Inflammatory macrophage (primary cell): ENCODE measurements at regions not wholly inside any gene's neighbourhood (a gene's known extent, or its start where the extent isn't known, plus 50 kb on each side); places are given as distances from the start of the nearest gene placed in this dataset.
"Not testable (repeated sequence)": the region's sequence is repeated elsewhere in the genome, so short reads cannot be mapped to it uniquely, and the experiment has no call there.

Experiments used
- DNase-seq, 2 donors: peaks; one replicate each; pipeline ENCODE4 v3.0.0-alpha.2; 2020 to 2022

DNA sequence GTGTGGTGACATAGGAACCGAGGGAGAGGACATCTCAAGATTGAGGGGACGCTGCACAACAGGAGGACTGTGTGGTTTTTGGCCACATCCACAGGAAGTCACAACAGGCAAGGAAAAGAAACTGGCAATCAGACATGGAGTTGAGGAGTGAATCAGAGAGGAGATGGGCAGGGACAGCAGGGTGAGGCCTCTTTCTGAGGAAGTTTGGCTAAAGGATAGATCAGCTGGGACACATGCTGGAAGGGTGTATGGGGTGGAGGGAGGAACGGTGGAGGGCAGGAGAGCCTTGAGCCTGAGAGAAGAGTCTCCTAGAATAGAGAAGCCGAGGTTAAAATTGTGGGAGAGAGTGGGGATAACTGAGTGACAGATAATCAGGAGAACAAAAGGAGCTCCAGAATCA is 75.1 kb upstream of the CIDEA start:
- not testable (repeated sequence) for DNase-seq

DNA sequence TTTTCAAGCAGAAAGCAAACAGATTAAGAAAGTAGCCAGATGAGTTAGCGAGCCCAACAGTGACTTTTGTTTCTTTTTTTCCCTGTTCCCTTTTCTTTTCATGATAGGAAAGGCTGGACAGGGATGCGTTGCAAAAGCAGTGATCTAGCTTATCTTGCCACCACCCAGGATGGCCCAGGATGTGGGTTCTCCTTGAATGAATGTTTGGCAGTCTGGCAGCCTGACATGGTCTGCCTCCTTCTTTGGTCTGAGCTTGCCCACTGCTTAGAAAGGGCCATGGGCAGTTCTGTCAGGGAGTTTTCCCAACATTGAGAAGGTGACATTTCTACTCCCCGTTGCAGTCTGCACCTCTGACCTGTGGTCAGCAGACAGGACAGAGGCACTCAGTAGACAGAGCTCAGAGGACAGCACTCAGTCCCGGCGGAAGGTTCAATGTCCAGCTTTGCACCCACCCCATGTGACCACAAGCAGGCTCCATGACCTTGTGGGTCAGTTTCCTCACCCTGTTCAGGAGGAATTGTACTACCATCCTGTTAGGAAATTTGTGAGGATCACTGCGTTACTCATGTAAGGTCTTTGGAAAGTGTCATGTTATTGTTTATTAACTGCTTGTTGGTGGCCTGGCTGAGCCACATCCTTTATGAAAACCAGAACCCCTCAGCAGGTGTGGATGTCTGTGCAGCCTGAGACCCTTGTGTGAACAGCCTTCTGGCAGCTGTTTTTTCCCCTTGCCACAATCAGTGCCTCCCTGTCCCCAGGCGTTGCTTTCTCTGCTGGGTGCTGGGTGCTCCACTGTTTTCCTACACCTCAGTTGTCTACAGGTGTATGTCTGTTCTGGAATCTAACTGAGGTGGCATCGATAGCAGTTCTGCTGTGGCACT is 74.2 kb upstream of the CIDEA start:
- not testable (repeated sequence) for DNase-seq

DNA sequence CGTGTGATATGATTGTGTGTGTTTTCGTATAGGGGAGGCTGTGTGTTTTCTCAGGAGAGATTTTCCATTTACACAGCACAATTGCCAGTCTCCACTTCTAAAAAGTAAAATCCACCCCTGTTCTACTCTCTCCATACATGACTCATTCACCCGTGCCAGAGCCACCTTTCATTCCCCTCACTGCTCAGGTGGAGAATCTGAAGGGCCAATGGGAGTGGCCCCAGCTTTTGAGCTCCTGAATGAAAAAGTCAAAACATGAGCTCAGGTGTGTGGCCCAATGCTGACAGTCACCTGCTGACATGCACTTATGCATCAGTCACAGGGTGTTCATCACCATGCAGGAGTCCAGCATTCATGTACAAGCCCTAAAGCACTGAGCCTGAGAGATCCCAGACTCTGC is 55.4 kb upstream of the CIDEA start:
- not testable (repeated sequence) for DNase-seq

DNA sequence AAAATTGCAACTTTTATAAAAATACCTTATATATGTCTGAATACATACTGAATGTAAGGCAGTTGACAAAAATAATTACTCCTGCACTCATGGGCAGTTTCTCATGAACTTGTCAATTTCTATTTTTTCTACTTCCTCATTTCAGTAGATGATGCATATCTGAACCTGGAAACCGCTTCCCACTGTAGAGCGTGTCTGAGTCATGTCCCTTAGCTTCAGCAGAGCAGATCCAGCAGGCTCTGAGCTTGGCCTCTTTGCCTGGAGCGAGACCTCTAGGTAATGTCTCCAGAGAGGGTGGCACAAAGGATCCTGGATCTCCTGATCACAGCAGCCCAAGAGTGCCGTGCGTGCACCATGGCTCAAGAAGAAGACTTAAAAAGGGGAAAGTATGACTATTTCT is 54.0 kb upstream of the CIDEA start:
- DNase-seq: peak; percentile 36 to 51
